HepG2 (cell line): ENCODE measurements at regions not wholly inside any gene's neighbourhood (a gene's known extent, or its start where the extent isn't known, plus 50 kb on each side); places are given as distances from the start of the nearest gene placed in this dataset.
"Not testable (repeated sequence)": the region's sequence is repeated elsewhere in the genome, so short reads cannot be mapped to it uniquely, and the experiment has no call there.

ENCODE experiments used
- EZH2 ChIP-seq: conservative IDR thresholded peaks from 2 replicates; pipeline ENCODE4 v1.6.1; 2012; ENCODE audit warnings: mild to moderate bottlenecking, low read depth, low read length, moderate library complexity
- NR3C1 ChIP-seq: sonication (generic); formaldehyde crosslinking; IDR thresholded peaks from 2 replicates; pipeline ENCODE4 v1.4.0; 2020; ENCODE audit warnings: missing genetic modification reagents

- not testable (repeated sequence) for TF ChIP-seq NR3C1 (CRISPR knock-in tag); EZH2
Observed at GRCh38 chr5:67919532-67919931, 296.0 kb upstream of the PIK3R1 start.
